H1 (cell line): ENCODE measurements at regions not wholly inside any gene's neighbourhood (a gene's known extent, or its start where the extent isn't known, plus 50 kb on each side); places are given as distances from the start of the nearest gene placed in this dataset.

Experiments
- BACH1 ChIP-seq: IDR thresholded peaks from 2 replicates; pipeline ENCODE4 v1.6.1; 2012; ENCODE audit warnings: low read length, improper control_type of control experiment
- MAFK ChIP-seq: IDR thresholded peaks from 2 replicates; pipeline ENCODE4 v1.6.1; 2012; ENCODE audit warnings: low read depth, mild to moderate bottlenecking, improper control_type of control experiment, low read length
- TAF1 ChIP-seq: IDR thresholded peaks from 2 replicates; pipeline ENCODE4 v1.6.1; 2011; ENCODE audit warnings: mild to moderate bottlenecking, low read depth, low read length
- YY1 ChIP-seq: IDR thresholded peaks from 2 replicates; pipeline ENCODE4 v1.6.1; 2011; ENCODE audit warnings: low read depth, mild to moderate bottlenecking, low read length

DNA sequence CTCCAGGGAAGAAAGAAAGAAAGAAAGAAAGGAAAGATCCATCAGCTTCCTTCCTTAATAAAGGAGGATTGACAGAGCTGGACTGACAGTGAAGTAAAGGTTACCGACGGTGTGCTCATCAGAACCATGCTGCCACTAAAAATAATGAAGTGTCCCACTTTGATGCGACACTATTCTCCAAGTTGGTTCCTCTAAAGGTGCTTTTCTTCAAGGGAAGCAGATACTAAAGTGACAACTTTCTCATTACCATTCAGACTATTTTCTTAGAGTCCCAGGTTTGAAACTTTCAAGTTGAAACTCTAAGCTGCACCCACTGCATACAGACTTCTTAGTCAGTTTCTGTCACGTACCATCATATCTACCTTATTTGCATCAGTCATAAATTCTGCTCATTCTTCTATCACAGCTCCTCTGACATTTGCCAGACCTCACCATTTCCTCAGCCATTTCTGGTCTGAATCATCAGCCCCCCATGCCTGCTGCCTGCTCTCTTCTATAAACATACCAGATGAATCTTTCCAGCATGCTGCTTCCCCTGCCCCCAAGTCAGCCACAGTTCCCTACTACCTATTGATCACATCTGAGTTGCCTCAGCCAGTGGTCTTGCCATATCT is 177.6 kb downstream of the DEPDC1B start (continued):
- TF ChIP-seq MAFK: no peak
- TF ChIP-seq YY1: no peak
- TF ChIP-seq BACH1: no peak
- no peak for TF ChIP-seq TAF1
